A673 (cell line): ENCODE measurements at regions not wholly inside any gene's neighbourhood (a gene's known extent, or its start where the extent isn't known, plus 50 kb on each side); places are given as distances from the start of the nearest gene placed in this dataset.
"Not testable (repeated sequence)": the region's sequence is repeated elsewhere in the genome, so short reads cannot be mapped to it uniquely, and the experiment has no call there.

Experiments used
- BruUV-seq: library from RNA; stranded (reverse); fragments of 400-500 nt; replicated peaks from 2 replicates; lab custom pipeline; 2021; lab: Mats Ljungman, UMichigan
- CTCF ChIA-PET: fragments of 300-600 bp; sonication (Branson Sonifier 250); formaldehyde crosslinking; loops from one replicate; lab custom pipeline; 2022; ENCODE audit warnings: antibody characterized with exemption; lab: Charles Lee
- POLR2A ChIA-PET: fragments of 300-600 bp; sonication (Branson Sonifier 250); formaldehyde crosslinking; loops from one replicate; lab custom pipeline; 2022; ENCODE audit warnings: antibody characterized with exemption; ENCODE audit not compliant: low non-redundant PET; lab: Charles Lee
- DNase-seq: peaks from one replicate; pipeline ENCODE4 v3.0.0-alpha.2; 2015; ENCODE audit warnings: low spot score
- H3K27ac ChIP-seq: fragments of 200-600 bp; sonication (generic); 2 replicates; pipeline ENCODE4 v1.5.1; 2016; ENCODE audit warnings: mixed run types, low read depth, mild to moderate bottlenecking, mixed read lengths, antibody characterized with exemption, low read length; ENCODE audit not compliant: poor library complexity, severe bottlenecking
- H3K27me3 ChIP-seq: fragments of 200-600 bp; sonication (generic); replicated peaks from 2 replicates; pipeline ENCODE4 v1.6.1; 2017; ENCODE audit warnings: mixed run types, low read depth, mild to moderate bottlenecking, mixed read lengths, antibody characterized with exemption, low read length; ENCODE audit not compliant: insufficient read depth, poor library complexity
- H3K36me3 ChIP-seq: fragments of 200-600 bp; sonication (generic); 2 replicates; pipeline ENCODE4 v1.6.1; 2016; ENCODE audit warnings: mixed run types, mild to moderate bottlenecking, mixed read lengths, antibody characterized with exemption, low read length; ENCODE audit not compliant: insufficient read depth, poor library complexity, severe bottlenecking
- H3K4me1 ChIP-seq: fragments of 200-600 bp; sonication (generic); 2 replicates; pipeline ENCODE4 v1.6.1; 2017; ENCODE audit warnings: mixed run types, mild to moderate bottlenecking, mixed read lengths, antibody characterized with exemption, low read length; ENCODE audit not compliant: insufficient read depth, poor library complexity, severe bottlenecking
- H3K4me3 ChIP-seq: fragments of 200-600 bp; sonication (generic); 2 replicates; pipeline ENCODE4 v1.5.1; 2016; ENCODE audit warnings: low read depth, mixed run types, mild to moderate bottlenecking, mixed read lengths, low read length; ENCODE audit not compliant: poor library complexity, severe bottlenecking
- H3K9me3 ChIP-seq: fragments of 200-600 bp; sonication (generic); 2 replicates; pipeline ENCODE4 v1.6.1; 2016; ENCODE audit warnings: mixed run types, low read depth, mild to moderate bottlenecking, mixed read lengths, antibody characterized with exemption, low read length; ENCODE audit not compliant: poor library complexity, severe bottlenecking
- EZH2 ChIP-seq: fragments of 200-600 bp; sonication (generic); IDR thresholded peaks from 2 replicates; pipeline ENCODE4 v1.6.1; 2017; ENCODE audit warnings: borderline replicate concordance, low read depth, mild to moderate bottlenecking, mixed read lengths, antibody characterized with exemption, low read length; ENCODE audit not compliant: poor library complexity, severe bottlenecking
- intact Hi-C: fragments of 100-400 bp; cut with micrococcal nuclease; formaldehyde crosslinking; loops from one replicate; pipeline ENCODE4 v1.10.0; 2022; ENCODE audit not compliant: unreplicated experiment
- TF ChIP-seq, protein P1 (sequence below): fragments of 300-800, 200-600 bp; sonication (generic); conservative IDR thresholded peaks from 2 replicates; pipeline ENCODE4 v1.5.1; 2017; ENCODE audit warnings: low read depth, mild to moderate bottlenecking, antibody characterized with exemption, low read length, moderate library complexity, mixed read lengths

DNA sequence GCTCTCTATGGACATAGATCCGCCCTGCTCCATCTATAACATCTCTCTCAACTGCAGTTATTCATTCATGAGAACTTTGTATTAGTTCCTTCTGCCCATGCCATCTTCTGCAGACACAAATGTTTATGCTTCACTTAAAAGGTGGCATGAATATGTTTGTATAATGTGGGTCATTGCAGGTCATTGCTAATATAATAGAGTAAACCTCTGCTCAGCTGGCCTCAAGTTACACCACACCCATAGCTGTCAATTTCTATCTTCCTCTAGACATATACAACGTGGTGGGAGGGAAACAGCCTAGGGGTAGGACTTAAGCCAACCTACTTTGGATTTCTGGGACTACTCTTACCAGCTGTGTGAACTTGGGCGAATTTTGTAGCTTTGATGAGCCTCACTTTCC, 129.8 kb downstream of the ATXN3L start:
- no peak for DNase-seq
- Histone ChIP-seq H3K27me3 (no peaks in the 10 kb centered on the region), H3K4me1 (no peaks in the 10 kb centered on the region), H3K36me3 (no peaks in the 10 kb centered on the region), H3K27ac (no peak overlapping the region), H3K4me3 (no peak overlapping the region), H3K9me3 (no peaks in the 10 kb centered on the region)
- TF ChIP-seq, protein P1, sequence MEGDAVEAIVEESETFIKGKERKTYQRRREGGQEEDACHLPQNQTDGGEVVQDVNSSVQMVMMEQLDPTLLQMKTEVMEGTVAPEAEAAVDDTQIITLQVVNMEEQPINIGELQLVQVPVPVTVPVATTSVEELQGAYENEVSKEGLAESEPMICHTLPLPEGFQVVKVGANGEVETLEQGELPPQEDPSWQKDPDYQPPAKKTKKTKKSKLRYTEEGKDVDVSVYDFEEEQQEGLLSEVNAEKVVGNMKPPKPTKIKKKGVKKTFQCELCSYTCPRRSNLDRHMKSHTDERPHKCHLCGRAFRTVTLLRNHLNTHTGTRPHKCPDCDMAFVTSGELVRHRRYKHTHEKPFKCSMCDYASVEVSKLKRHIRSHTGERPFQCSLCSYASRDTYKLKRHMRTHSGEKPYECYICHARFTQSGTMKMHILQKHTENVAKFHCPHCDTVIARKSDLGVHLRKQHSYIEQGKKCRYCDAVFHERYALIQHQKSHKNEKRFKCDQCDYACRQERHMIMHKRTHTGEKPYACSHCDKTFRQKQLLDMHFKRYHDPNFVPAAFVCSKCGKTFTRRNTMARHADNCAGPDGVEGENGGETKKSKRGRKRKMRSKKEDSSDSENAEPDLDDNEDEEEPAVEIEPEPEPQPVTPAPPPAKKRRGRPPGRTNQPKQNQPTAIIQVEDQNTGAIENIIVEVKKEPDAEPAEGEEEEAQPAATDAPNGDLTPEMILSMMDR, result no peak
- no peak for TF ChIP-seq EZH2
- BruUV-seq, result no TSS peak
- ChIA-PET CTCF (no interaction called here), POLR2A (interaction anchor here (0.5 kb wide), 1 partner anchor 38 kb away, joined by 3 read pairs; no protein-coding TSS in a partner anchor)
- intact Hi-C loops, result no loop called here

DNA sequence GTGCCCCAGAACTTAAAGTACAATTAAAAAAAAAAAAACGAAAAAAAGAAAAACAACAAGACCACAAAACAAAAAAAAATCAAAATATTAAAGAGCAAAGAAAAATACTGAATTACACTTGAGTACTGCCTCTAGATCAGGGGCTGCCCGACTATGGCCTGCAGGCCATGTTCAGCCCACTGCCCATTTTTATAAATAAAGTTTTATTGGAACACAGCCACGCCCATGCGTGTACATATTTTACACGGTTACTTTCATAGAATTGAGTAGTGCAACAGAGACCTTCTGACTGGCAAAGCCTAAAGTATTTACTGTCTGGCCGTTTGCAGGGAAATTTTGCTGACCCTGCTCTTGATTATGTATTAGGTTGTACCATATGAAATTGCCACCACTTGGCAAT, 130.5 kb downstream of the ATXN3L start:
- no peak for DNase-seq
- BruUV-seq, result no TSS peak
- ChIA-PET POLR2A (no interaction called here), CTCF (no interaction called here)
- H3K27me3 ChIP-seq, result no peaks in the 10 kb centered on the region
- intact Hi-C loops, result no loop called here
- H3K4me1 ChIP-seq, result no peaks in the 10 kb centered on the region
- H3K9me3 ChIP-seq, result no peaks in the 10 kb centered on the region
- H3K27ac ChIP-seq, result no peak overlapping the region
- no peak for TF ChIP-seq EZH2
- TF ChIP-seq, protein P1, result no peak
- no peaks in the 10 kb centered on the region for H3K36me3 ChIP-seq
- no peak overlapping the region for H3K4me3 ChIP-seq

DNA sequence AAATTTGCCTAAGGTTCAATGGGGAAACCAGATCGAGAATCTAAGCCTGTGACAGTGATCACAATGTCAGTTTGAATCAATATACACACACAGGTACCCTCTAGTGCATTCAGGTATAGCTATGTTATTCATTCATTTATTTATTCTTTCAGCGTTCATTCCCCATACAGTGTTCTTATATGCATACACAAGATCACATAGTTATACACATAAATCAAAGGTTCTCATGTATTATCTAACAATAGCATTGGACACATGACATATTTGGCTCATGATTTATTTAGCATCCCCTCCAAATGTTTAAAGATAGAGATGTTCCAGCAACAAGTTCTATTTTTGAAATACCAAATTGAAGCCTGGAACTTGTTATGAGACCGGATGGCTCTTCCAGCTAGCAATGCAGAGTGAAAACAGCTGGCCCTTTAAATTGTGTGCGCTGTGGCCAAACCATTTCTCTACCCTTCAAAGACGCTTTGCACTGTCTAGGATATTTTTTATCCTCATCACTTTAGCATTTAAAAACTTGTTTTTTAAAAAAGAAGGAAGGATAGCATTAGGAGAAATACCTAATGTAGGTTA, 131.0 kb downstream of the ATXN3L start:
- intact Hi-C loops, result no loop called here
- Histone ChIP-seq H3K9me3 (no peaks in the 10 kb centered on the region), H3K27me3 (no peaks in the 10 kb centered on the region), H3K27ac (no peak overlapping the region), H3K36me3 (no peaks in the 10 kb centered on the region), H3K4me3 (no peak overlapping the region), H3K4me1 (no peaks in the 10 kb centered on the region)
- no peak for DNase-seq
- CTCF ChIA-PET, result no interaction called here
- no TSS peak for BruUV-seq
- POLR2A ChIA-PET, result no interaction called here
- TF ChIP-seq, protein P1, result no peak
- TF ChIP-seq EZH2, result no peak

DNA sequence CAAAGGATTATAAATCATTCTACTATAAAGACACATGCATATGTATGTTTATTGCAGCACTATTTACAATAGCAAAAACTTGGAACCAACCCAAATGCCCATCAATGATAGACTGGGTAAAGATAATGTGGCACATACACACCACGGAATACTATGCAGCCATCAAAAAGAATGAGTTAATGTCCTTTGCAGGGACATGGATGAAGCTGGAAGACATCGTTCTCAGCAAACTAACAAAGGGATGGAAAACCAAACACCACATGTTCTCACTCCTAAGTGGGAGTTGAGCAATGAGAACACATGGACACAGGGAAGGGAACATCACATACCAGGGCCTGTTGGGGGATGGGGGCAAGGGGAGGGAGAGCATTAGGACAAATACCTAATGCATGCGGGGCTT, 133.2 kb downstream of the ATXN3L start:
- H3K36me3 ChIP-seq, H3K4me3 ChIP-seq, H3K9me3 ChIP-seq, POLR2A ChIA-PET, H3K4me1 ChIP-seq, BruUV-seq, intact Hi-C loops, H3K27me3 ChIP-seq, H3K27ac ChIP-seq, CTCF ChIA-PET, DNase-seq: not testable (repeated sequence)
